CD4-positive, alpha-beta T cell treated with Interferon gamma for 1 hour (primary cell): ENCODE measurements at regions not wholly inside any gene's neighbourhood (a gene's known extent, or its start where the extent isn't known, plus 50 kb on each side); places are given as distances from the start of the nearest gene placed in this dataset.
"Not testable (repeated sequence)": the region's sequence is repeated elsewhere in the genome, so short reads cannot be mapped to it uniquely, and the experiment has no call there.

Experiments
- DNase-seq: peaks from one replicate; pipeline ENCODE4 v3.0.0-alpha.2; 2020

GRCh38 chrX:14347523-14347922 lies 181.8 kb upstream of the GLRA2 start:
- DNase-seq = no peak

GRCh38 chrX:14344172-14344940 lies 185.0 kb upstream of the GLRA2 start:
- no peak for DNase-seq

- no peak for DNase-seq
Observed at GRCh38 chrX:14309431-14309830, 219.9 kb upstream of the GLRA2 start.

GRCh38 chrX:14308976-14309375 lies 220.4 kb upstream of the GLRA2 start:
- not testable (repeated sequence) for DNase-seq

- no peak for DNase-seq
Observed at GRCh38 chrX:14303891-14304290, 225.4 kb upstream of the GLRA2 start.

GRCh38 chrX:14302561-14302960 lies 226.8 kb upstream of the GLRA2 start:
- DNase-seq = not testable (repeated sequence)

- no peak for DNase-seq
Observed at GRCh38 chrX:14300376-14300775, 229.0 kb upstream of the GLRA2 start.

GRCh38 chrX:14295426-14295825 lies 233.9 kb upstream of the GLRA2 start:
- DNase-seq = no peak

- no peak for DNase-seq
Observed at GRCh38 chrX:14291666-14292500, 237.5 kb upstream of the GLRA2 start.

- DNase-seq = no peak
Observed at GRCh38 chrX:14290335-14290734, 239.0 kb upstream of the GLRA2 start.

- DNase-seq = no peak
Observed at GRCh38 chrX:14274691-14275090, 245.0 kb upstream of the GEMIN8 start.

- DNase-seq = no peak
Observed at GRCh38 chrX:14267216-14267615, 237.5 kb upstream of the GEMIN8 start.

- DNase-seq = no peak
Observed at GRCh38 chrX:14266705-14267104, 237.0 kb upstream of the GEMIN8 start.

GRCh38 chrX:14243823-14244222 lies 214.1 kb upstream of the GEMIN8 start:
- no peak for DNase-seq

GRCh38 chrX:14235004-14235403 lies 205.3 kb upstream of the GEMIN8 start:
- DNase-seq = no peak

- no peak for DNase-seq
Observed at GRCh38 chrX:14232688-14233087, 203.0 kb upstream of the GEMIN8 start.

- DNase-seq = no peak
Observed at GRCh38 chrX:14228611-14229010, 198.9 kb upstream of the GEMIN8 start.

GRCh38 chrX:14220386-14220944 lies 190.8 kb upstream of the GEMIN8 start:
- DNase-seq = no peak

GRCh38 chrX:14209034-14209433 lies 179.3 kb upstream of the GEMIN8 start:
- DNase-seq = no peak

GRCh38 chrX:14194711-14195110 lies 165.0 kb upstream of the GEMIN8 start:
- no peak for DNase-seq

- DNase-seq = no peak
Observed at GRCh38 chrX:14193547-14193946, 163.9 kb upstream of the GEMIN8 start.

- no peak for DNase-seq
Observed at GRCh38 chrX:14173873-14174272, 144.2 kb upstream of the GEMIN8 start.

GRCh38 chrX:14164828-14165227 lies 135.1 kb upstream of the GEMIN8 start:
- no peak for DNase-seq

- no peak for DNase-seq
Observed at GRCh38 chrX:14125462-14125861, 95.8 kb upstream of the GEMIN8 start.
